B cell (primary cell): ENCODE measurements at regions not wholly inside any gene's neighbourhood (a gene's known extent, or its start where the extent isn't known, plus 50 kb on each side); places are given as distances from the start of the nearest gene placed in this dataset.

Experiments used
- ATAC-seq: fragments of 200-7000 bp; cut with Tn5 transposase; one replicate; pipeline ENCODE4 v1.10.0; 2021; ENCODE audit warnings: low read depth, mild to moderate bottlenecking, moderate number of reproducible peaks, moderate library complexity
- CTCF ChIA-PET: fragments of 350-600 bp; sonication (Branson Sonifier 250); formaldehyde crosslinking; loops from one replicate; lab custom pipeline; 2021; ENCODE audit warnings: antibody characterized with exemption, inconsistent platforms; lab: Charles Lee
- POLR2A ChIA-PET: fragments of 350-600 bp; sonication (Branson Sonifier 250); formaldehyde crosslinking; loops from one replicate; lab custom pipeline; 2021; ENCODE audit warnings: antibody characterized with exemption; lab: Charles Lee
- DNase-seq: peaks from one replicate; pipeline ENCODE4 v3.0.0; 2013
- H2AFZ ChIP-seq: 2 replicates; pipeline ENCODE4 v1.6.1; 2012; ENCODE audit warnings: mild to moderate bottlenecking, low read depth, low read length; ENCODE audit not compliant: insufficient read depth, poor library complexity, severe bottlenecking
- H3K27ac ChIP-seq, 2 donors: 1 replicate in 1 of 2; 2 replicates in 1 of 2; pipeline ENCODE4 v1.5.1; 2012 to 2013; ENCODE audit warnings: low read length in 2 of 2, mild to moderate bottlenecking in 2 of 2, moderate library complexity in 1 of 2
- H3K27me3 ChIP-seq, 4 experiments: fragments of 200-600 bp in 1 of 4; sonication (generic) in 1 of 4; replicated peaks in 1 of 4; 1 replicate in 2 of 4; 2 replicates in 2 of 4; pipeline versions ENCODE4 v1.6.1 to v1.7.0; 2013 to 2016; ENCODE audit warnings: low read length in 3 of 4, mild to moderate bottlenecking in 2 of 4, mixed read lengths in 1 of 4, moderate library complexity in 1 of 4; ENCODE audit not compliant: insufficient read depth in 4 of 4, control insufficient read depth in 3 of 4; ENCODE audit errors: control extremely low read depth in 1 of 4
- H3K36me3 ChIP-seq, 2 experiments: replicated peaks in 1 of 2; 1 replicate in 1 of 2; 2 replicates in 1 of 2; pipeline versions ENCODE4 v1.6.1 to v1.7.1; 2013; ENCODE audit warnings: low read length in 1 of 2; ENCODE audit not compliant: insufficient read depth in 2 of 2, control insufficient read depth in 1 of 2; ENCODE audit errors: control extremely low read depth in 1 of 2, extremely low read depth in 1 of 2
- H3K4me1 ChIP-seq, 2 donors: fragments of 200-600 bp in 1 of 2; sonication (generic) in 1 of 2; 1 replicate in 1 of 2; 2 replicates in 1 of 2; pipeline versions ENCODE4 v1.5.1 to v1.6.1; 2013 to 2017; ENCODE audit warnings: low read length in 2 of 2; ENCODE audit not compliant: control insufficient read depth in 2 of 2, insufficient read depth in 2 of 2
- H3K4me2 ChIP-seq: replicated peaks from 2 replicates; pipeline ENCODE3; 2012; ENCODE audit warnings: mild to moderate bottlenecking, low read depth, low read length; ENCODE audit not compliant: poor library complexity, severe bottlenecking
- H3K4me3 ChIP-seq, 5 experiments: fragments of 200-600 bp in 1 of 5; sonication (generic) in 1 of 5; 1 replicate in 3 of 5; 2 replicates in 2 of 5; pipeline versions ENCODE4 v1.5.1 to v1.7.0; 2011 to 2016; ENCODE audit warnings: low read length in 4 of 5, mild to moderate bottlenecking in 4 of 5, low read depth in 2 of 5, control low read depth in 1 of 5, moderate library complexity in 1 of 5; ENCODE audit not compliant: insufficient read depth in 1 of 5; ENCODE audit errors: control extremely low read depth in 1 of 5, extremely low read depth in 1 of 5
- H3K79me2 ChIP-seq: fragments of 200-600 bp; sonication (generic); one replicate; pipeline ENCODE4 v1.6.0; 2016; ENCODE audit warnings: low read length; ENCODE audit not compliant: control insufficient read depth, insufficient read depth
- H3K9ac ChIP-seq: fragments of 200-600 bp; sonication (generic); 2 replicates; pipeline ENCODE4 v1.6.1; 2017; ENCODE audit warnings: mild to moderate bottlenecking, low read length, moderate library complexity
- H3K9me3 ChIP-seq, 3 donors: one replicate each; pipeline versions ENCODE4 v1.6.1 to v1.7.1; 2013; ENCODE audit warnings: low read length in 2 of 3; ENCODE audit not compliant: control insufficient read depth in 2 of 3, insufficient read depth in 1 of 3; ENCODE audit errors: control extremely low read depth in 1 of 3
- H4K20me1 ChIP-seq: 2 replicates; pipeline ENCODE4 v1.6.0; 2012; ENCODE audit warnings: mild to moderate bottlenecking, low read length; ENCODE audit not compliant: insufficient read depth, control insufficient read depth, poor library complexity, severe bottlenecking
- H3K27ac Mint-ChIP-seq: one replicate; pipeline ENCODE4 v1.8.0; 2021; ENCODE audit warnings: mixed read lengths
- H3K27me3 Mint-ChIP-seq: one replicate; pipeline ENCODE4 v1.8.0; 2021; ENCODE audit warnings: mixed read lengths
- H3K4me1 Mint-ChIP-seq: one replicate; pipeline ENCODE4 v1.8.0; 2021; ENCODE audit warnings: mixed read lengths
- H3K4me3 Mint-ChIP-seq: one replicate; pipeline ENCODE4 v1.8.0; 2021; ENCODE audit warnings: mixed read lengths
- H3K9me3 Mint-ChIP-seq: one replicate; pipeline ENCODE4 v1.8.0; 2022; ENCODE audit warnings: mixed read lengths; ENCODE audit not compliant: insufficient read depth
- EZH2 ChIP-seq: IDR thresholded peaks from 2 replicates; pipeline ENCODE4 v1.6.1; 2012; ENCODE audit warnings: borderline replicate concordance, low read depth, mild to moderate bottlenecking, moderate library complexity, low read length; ENCODE audit not compliant: insufficient read depth, poor library complexity, severe bottlenecking
- WGBS: methylation state at CpG from one replicate; pipeline ENCODE4 v1.1.5; 2013; ENCODE audit warnings: missing lambda C conversion rate; ENCODE audit not compliant: insufficient coverage; 5-methylcytosine and 5-hydroxymethylcytosine counted together
- intact Hi-C: fragments of 100-400 bp; cut with micrococcal nuclease; formaldehyde crosslinking; loops from one replicate; pipeline ENCODE4 v1.10.0; 2022
- TF ChIP-seq, protein P1 (sequence below): fragments of 200-600 bp; IDR thresholded peaks from one replicate; pipeline ENCODE4 v1.8.0; 2022; ENCODE audit warnings: antibody characterized with exemption, mild to moderate bottlenecking

DNA sequence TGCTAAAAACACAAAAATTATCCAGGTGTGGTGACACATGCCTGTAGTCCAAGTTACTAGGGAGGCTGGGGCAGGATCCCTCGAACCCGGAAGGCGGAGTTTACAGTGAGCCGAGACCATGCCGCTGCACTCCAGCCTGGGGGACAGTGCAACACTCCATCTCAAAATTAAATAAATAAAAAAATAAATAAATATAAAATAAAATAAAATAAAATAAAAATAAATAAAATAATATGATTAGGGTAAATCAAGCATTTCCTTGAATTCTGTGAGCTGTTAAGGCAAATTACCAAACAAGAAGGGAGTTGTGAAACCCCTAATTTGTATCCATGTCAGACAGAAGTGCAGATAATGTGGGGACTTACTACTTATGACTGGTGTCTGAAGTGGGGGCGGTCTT is 1928.9 kb upstream of the IGFBP7 start:
- intact Hi-C loops = no loop called here
- Histone ChIP-seq H3K79me2 (no peaks in the 10 kb centered on the region), H3K9ac (no peak overlapping the region), H2AFZ (no peak overlapping the region), H3K36me3 (no peaks in the 10 kb centered on the region), H3K27ac (no peak overlapping the region), H3K9me3 (no peaks in the 10 kb centered on the region), H3K4me1 (no peaks in the 10 kb centered on the region), H4K20me1 (no peaks in the 10 kb centered on the region), H3K27me3 (no peaks in the 10 kb centered on the region), H3K4me2 (no peak overlapping the region), H3K4me3 (no peak overlapping the region)
- Mint-ChIP-seq H3K4me3 (no peak overlapping the region), H3K9me3 (no peaks in the 10 kb centered on the region), H3K4me1 (no peaks in the 10 kb centered on the region), H3K27me3 (no peaks in the 10 kb centered on the region), H3K27ac (no peak overlapping the region)
- no peak for TF ChIP-seq EZH2
- TF ChIP-seq, protein P1, sequence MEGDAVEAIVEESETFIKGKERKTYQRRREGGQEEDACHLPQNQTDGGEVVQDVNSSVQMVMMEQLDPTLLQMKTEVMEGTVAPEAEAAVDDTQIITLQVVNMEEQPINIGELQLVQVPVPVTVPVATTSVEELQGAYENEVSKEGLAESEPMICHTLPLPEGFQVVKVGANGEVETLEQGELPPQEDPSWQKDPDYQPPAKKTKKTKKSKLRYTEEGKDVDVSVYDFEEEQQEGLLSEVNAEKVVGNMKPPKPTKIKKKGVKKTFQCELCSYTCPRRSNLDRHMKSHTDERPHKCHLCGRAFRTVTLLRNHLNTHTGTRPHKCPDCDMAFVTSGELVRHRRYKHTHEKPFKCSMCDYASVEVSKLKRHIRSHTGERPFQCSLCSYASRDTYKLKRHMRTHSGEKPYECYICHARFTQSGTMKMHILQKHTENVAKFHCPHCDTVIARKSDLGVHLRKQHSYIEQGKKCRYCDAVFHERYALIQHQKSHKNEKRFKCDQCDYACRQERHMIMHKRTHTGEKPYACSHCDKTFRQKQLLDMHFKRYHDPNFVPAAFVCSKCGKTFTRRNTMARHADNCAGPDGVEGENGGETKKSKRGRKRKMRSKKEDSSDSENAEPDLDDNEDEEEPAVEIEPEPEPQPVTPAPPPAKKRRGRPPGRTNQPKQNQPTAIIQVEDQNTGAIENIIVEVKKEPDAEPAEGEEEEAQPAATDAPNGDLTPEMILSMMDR = no peak
- POLR2A ChIA-PET = no interaction called here
- DNase-seq (no peak), ATAC-seq (no peak)
- no CpG with 5 or more reads among the region's 6 CpGs for WGBS
- CTCF ChIA-PET = no interaction called here

DNA sequence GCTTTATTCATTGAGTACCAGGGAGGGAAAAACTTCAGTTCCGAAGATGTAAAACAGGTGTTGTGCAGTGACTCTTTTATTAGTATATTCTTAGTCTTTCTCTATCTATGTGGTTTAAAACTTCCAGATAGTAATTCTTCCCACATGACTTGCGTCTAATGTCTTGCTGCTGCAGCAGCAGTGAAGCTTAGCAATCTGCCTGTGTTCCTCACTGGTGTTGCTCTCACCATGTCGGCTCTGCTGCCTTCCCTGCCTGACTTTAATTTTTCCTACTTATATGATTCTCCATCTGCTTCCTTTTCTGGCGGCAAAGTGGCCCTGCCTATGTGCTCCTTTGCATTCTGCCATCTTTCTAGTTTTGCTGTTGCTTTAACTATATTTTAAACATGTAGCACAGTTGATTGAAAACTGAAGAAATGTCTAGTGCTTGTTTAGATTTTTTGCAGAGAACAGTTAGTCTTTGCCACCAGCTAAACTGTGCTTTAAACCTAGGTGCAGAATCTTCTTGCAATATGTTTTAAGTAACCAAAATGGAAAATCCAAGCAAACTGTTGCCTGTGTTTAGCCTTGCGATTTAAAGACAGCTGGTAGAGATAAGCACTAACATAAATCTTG is 1934.2 kb upstream of the IGFBP7 start:
- H3K27me3 Mint-ChIP-seq = no peaks in the 10 kb centered on the region
- no peak overlapping the region for H3K4me3 Mint-ChIP-seq
- Histone ChIP-seq H3K36me3 (no peaks in the 10 kb centered on the region), H3K9ac (no peak overlapping the region), H3K4me3 (no peak overlapping the region), H3K9me3 (no peaks in the 10 kb centered on the region), H3K27ac (no peak overlapping the region), H4K20me1 (no peaks in the 10 kb centered on the region), H3K79me2 (no peaks in the 10 kb centered on the region), H3K4me2 (no peak overlapping the region), H2AFZ (no peak overlapping the region), H3K4me1 (no peaks in the 10 kb centered on the region), H3K27me3 (no peaks in the 10 kb centered on the region)
- POLR2A ChIA-PET = no interaction called here
- no peaks in the 10 kb centered on the region for H3K4me1 Mint-ChIP-seq
- 76% methylated on average over 2 of the region's 5 CpGs for WGBS
- intact Hi-C loops = no loop called here
- TF ChIP-seq, protein P1 = no peak
- TF ChIP-seq EZH2 = no peak
- CTCF ChIA-PET = no interaction called here
- ATAC-seq (no peak), DNase-seq (no peak)
- no peak overlapping the region for H3K27ac Mint-ChIP-seq
- peaks cover 7% of the 10 kb centered on the region for H3K9me3 Mint-ChIP-seq
